RPMI7951 (cell line): ENCODE measurements at regions not wholly inside any gene's neighbourhood (a gene's known extent, or its start where the extent isn't known, plus 50 kb on each side); places are given as distances from the start of the nearest gene placed in this dataset.
"Not testable (repeated sequence)": the region's sequence is repeated elsewhere in the genome, so short reads cannot be mapped to it uniquely, and the experiment has no call there.

Experiments
- DNase-seq: peaks from one replicate; pipeline ENCODE4 v3.0.0-alpha.2; 2012; ENCODE audit warnings: low read depth

- no peak for DNase-seq
Measured at GRCh38 chr22:22057617-22058378, 75.2 kb upstream of the TOP3B start.

- DNase-seq = not testable (repeated sequence)
Measured at GRCh38 chr22:22056809-22057594, 74.4 kb upstream of the TOP3B start.

GRCh38 chr22:22052548-22053139 is 70.1 kb upstream of the TOP3B start:
- not testable (repeated sequence) for DNase-seq

DNA sequence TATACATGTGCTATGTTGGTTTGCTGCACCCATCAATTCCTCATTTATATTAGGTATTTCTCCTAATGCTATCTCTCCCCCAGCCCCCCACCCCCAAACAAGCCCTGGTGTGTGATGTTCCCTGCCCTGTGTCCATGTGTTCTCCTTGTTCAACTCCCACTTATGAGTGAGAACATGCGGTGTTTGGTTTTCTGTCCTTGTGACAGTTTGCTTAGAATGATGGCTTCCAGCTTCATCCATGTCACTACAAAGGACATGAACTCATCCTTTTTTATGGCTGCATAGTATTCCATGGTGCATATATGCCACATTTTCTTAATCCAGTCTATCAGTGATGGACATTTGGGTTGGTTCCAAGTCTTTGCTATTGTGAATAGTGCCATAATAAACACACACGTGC is 68.4 kb upstream of the TOP3B start:
- not testable (repeated sequence) for DNase-seq

DNA sequence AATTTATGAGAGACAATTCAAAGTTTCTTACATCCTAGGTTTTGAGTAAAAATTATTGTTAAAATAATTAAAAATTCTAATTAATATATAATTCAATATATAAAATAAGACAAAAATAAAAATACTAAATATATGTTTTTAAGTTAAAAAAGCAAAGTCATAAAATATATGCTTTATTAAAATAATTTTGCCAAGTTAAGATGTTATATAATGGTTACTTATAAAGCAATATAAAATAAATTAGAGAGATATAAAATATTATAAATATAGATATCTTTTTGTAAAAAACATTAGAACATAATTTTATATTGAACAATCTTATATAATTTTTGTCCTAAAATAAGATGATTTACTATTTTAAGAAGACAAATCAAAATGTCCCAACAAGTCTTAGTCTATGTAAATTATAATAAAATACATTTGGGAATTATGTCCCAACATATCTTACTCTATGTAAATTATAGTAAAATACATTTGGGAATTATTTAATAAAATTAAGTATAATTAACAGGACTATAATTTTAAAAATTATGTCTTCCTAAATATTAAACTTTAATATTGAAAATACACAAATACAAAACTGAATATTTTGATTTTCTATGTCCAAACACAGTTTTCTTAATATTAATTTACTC is 67.7 kb upstream of the TOP3B start:
- no peak for DNase-seq

DNA sequence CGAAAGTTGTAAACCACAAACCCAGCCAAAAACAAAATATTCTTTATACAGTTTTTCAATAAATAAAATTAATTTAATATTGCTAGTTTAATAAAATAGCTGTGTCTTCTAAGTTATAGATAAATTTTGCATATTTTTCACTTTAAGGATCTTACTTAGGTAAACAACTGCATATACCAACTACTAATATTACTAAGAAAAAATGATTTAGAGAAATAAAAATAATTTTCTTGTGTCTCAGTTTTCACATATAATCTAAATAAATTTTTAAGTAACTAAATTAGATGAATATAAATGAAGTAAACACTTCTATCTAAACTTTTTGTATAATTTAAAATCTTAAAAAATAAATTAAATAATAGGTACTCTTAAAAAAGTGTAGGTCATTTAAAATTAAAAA is 67.1 kb upstream of the TOP3B start:
- no peak for DNase-seq

- no peak for DNase-seq
Measured at GRCh38 chr22:22048981-22049531, 66.5 kb upstream of the TOP3B start.

DNA sequence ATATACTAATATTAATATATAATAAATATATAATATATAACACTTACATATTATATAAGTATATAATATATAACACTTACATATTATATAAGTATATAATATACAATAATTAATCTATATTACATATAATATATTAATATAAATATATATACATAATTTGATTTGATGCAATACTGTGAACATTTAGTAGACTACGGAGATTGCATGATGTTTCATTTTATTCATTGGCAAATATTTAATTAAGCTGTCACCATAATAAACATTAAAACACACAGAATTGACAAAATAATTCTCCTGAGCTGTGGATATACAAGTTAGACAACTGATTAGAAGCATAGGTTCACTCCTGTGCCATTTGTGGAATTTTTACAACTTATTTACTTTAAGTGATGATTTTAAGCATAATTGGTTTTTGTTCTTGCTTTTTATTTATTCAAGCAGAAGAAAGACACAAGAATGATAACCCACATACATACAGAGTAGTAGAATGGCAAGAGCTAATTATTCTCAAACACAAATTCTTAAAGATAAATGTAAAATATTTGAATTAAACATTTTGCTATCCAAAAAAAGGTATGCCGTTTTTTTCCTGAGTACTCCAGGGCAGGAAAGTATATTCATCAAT is 65.8 kb upstream of the TOP3B start:
- no peak for DNase-seq

- DNase-seq = no peak
Measured at GRCh38 chr22:22047776-22048175, 65.2 kb upstream of the TOP3B start.

- no peak for DNase-seq
Measured at GRCh38 chr22:22047266-22047665, 64.7 kb upstream of the TOP3B start.

- no peak for DNase-seq
Measured at GRCh38 chr22:22046370-22046769, 63.8 kb upstream of the TOP3B start.

DNA sequence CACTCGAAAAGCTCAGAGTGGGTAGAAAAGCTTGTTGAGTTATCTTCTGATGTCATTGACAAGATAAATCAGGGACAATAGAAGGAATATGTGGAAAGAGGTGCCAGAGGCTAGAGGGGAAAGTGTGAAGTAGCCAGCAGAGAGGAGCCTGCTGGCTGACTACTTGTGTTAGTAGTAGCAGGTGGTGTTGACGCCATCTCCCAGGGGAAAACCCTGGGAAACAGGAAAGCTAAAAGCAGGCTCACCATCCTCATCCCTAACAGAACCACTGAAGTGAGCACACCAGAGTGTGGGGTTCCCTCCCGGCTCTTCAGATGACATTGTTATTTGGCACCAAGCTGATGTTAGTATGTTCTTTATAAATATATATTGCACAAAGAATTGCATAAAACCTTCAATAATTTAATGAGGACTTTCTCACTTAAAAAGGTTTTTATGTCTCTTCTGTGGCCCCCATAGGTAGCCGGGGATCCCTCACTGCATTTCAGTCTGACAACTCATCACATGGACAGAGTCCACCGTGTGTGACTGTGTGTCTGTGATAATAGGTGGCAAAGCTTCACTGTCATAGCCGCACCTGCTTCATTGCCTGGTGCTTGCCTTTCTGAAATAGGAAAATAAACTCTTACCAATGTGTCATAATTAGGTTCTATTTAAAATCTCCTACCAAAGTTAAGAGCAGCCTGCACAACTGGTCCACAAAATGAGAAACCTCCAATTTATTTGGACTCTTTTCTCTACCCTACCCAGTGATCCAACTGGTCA is 63.2 kb upstream of the TOP3B start:
- no peak for DNase-seq

DNA sequence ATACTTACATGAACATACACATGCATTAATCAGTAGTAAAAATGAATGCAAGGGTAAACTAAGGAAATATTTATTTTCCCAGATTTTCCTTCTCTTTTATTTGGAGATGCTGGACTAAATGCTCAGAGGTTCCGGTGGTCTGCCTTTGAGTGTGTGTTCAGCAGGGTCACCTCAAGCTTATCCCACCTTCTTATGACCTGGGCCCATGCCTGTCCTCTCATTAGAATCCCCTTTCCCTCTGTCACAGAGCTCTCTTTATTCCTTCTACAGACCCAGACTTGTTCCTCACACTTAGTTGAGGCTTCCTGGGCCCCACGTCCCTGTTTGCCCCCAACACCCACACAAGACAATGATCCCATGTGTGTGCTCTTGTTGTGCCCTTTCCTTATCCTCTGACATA is 61.6 kb upstream of the TOP3B start:
- no peak for DNase-seq

DNA sequence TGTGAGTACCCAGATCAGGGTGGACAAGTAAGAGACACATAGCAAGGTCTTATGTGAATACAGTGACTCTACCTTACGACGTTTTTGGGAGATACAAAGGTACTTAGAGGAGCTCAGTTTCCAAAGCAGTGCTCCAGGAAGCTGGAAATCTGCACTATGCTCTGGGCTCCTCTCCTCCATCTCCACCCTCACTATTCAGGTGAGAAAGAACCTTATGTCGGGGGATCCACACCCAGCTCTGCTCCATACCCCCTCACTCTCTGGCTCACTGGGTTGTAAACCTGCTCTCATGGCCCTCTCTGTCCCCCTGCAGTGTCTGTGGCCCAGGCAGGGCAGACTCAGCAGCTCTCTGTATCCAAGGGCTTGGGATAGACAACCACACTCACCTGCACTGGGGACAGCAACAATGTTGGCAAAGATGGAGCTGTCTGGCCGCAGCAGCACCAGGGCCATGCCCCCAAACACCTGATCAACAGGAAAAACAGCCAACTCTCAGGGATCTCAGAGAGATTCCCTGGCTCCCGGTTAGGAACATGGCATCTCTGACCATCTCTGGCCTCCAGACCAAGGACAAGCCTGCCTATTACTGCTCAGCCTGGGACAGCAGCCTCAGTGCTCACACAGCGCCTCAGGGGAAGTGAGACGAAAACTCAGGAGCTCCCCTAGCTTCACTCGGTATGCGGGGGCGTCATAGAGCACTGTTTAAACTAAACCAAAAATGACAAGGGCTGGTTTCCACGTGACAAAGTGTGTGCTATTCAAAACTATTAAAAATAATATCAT is 60.9 kb upstream of the TOP3B start:
- no peak for DNase-seq

DNA sequence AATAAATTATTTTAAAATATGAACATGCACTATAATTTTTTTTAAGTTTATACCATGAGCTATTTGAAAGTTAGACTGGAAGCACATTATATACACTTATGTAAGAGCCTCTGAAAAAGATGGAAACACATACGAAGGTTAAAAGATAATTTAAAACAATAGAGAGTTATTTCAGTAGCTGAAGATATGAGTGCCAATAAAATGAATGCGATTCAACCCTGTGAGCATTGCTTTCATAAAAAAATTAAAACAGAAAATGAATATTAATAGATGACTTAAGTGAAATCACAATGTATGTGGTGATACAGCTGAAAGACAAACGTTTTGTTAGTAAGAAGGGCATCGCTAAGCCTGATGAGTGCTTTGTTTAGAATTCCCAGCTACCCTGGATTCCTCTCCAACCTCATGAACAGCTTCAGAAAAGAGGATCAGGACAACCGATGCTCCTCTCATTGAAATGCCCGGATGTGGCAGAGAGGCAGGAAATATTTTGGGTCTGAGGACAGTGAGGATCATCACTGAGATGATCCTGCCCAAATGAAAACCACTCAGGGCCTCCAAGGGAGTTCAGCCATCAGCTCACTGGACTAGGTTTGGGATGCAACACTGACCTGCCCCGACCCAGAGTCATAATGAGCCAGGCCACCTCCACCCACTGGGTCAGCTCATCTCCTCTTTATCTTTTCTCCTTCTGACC is 60.2 kb upstream of the TOP3B start:
- no peak for DNase-seq

- no peak for DNase-seq
Measured at GRCh38 chr22:22042009-22042408, 59.4 kb upstream of the TOP3B start.

GRCh38 chr22:22040908-22041307 is 58.3 kb upstream of the TOP3B start:
- no peak for DNase-seq

GRCh38 chr22:22040472-22040871 is 57.9 kb upstream of the TOP3B start:
- DNase-seq = no peak

- DNase-seq = no peak
Measured at GRCh38 chr22:22039286-22040074, 56.9 kb upstream of the TOP3B start.
